Parathyroid adenoma (tissue), 2 donors: ENCODE measurements at regions not wholly inside any gene's neighbourhood (a gene's known extent, or its start where the extent isn't known, plus 50 kb on each side); places are given as distances from the start of the nearest gene placed in this dataset.

Experiments used
- H2AFZ ChIP-seq: fragments of 300-600 bp; sonication (generic); one replicate; pipeline ENCODE4 v1.7.0; 2017; ENCODE audit warnings: antibody characterized with exemption, mild to moderate bottlenecking
- H3K27ac ChIP-seq: fragments of 300-600 bp; sonication (generic); one replicate; pipeline ENCODE4 v1.7.0; 2017
- H3K27me3 ChIP-seq: fragments of 300-600 bp; sonication (generic); one replicate; pipeline ENCODE4 v1.7.0; 2017; ENCODE audit warnings: low read length; ENCODE audit not compliant: control insufficient read depth, insufficient read depth
- H3K36me3 ChIP-seq: fragments of 300-600 bp; sonication (generic); one replicate; pipeline ENCODE4 v1.7.0; 2017; ENCODE audit warnings: low read length; ENCODE audit not compliant: control insufficient read depth, insufficient read depth
- H3K4me1 ChIP-seq: fragments of 300-600 bp; sonication (generic); one replicate; pipeline ENCODE4 v1.7.0; 2017; ENCODE audit warnings: control low read depth
- H3K4me2 ChIP-seq: fragments of 300-600 bp; sonication (generic); one replicate; pipeline ENCODE4 v1.7.0; 2017; ENCODE audit warnings: low read length
- H3K4me3 ChIP-seq: fragments of 300-600 bp; sonication (generic); one replicate; pipeline ENCODE4 v1.7.0; 2017; ENCODE audit warnings: low read depth, low read length
- H3K79me2 ChIP-seq: fragments of 300-600 bp; sonication (generic); one replicate; pipeline ENCODE4 v1.7.0; 2017; ENCODE audit warnings: control low read depth
- H3K9ac ChIP-seq: fragments of 300-600 bp; sonication (generic); one replicate; pipeline ENCODE4 v1.7.0; 2017; ENCODE audit warnings: mild to moderate bottlenecking
- H3K9me3 ChIP-seq: fragments of 300-600 bp; sonication (generic); one replicate; pipeline ENCODE4 v1.7.0; 2017; ENCODE audit warnings: low read length; ENCODE audit not compliant: control insufficient read depth
- CTCF ChIP-seq: fragments of 300-600 bp; sonication (generic); IDR thresholded peaks from one replicate; pipeline ENCODE4 v1.7.0; 2017; ENCODE audit warnings: antibody characterized with exemption, mild to moderate bottlenecking
- donor health status: primary hyperparathyroidism.

- Histone ChIP-seq H3K27me3 (no peaks in the 10 kb centered on the region), H3K79me2 (no peaks in the 10 kb centered on the region), H3K4me2 (no peak overlapping the region), H3K9me3 (no peaks in the 10 kb centered on the region), H2AFZ (no peak overlapping the region), H3K4me3 (no peak overlapping the region), H3K9ac (no peak overlapping the region), H3K36me3 (no peaks in the 10 kb centered on the region), H3K27ac (no peak overlapping the region), H3K4me1 (no peaks in the 10 kb centered on the region)
- TF ChIP-seq CTCF = no peak
These were observed 389.8 kb downstream of the NR2F2 start for GRCh38 chr15:96720251-96720650.

- no peaks in the 10 kb centered on the region for H3K79me2 ChIP-seq
- no peak overlapping the region for H3K4me3 ChIP-seq
These were observed 390.2 kb downstream of the NR2F2 start for GRCh38 chr15:96720656-96721055.

GRCh38 chr15:96728591-96728990, 398.1 kb downstream of the NR2F2 start:
- H3K27ac ChIP-seq = no peak overlapping the region
- no peak overlapping the region for H3K4me3 ChIP-seq
- no peaks in the 10 kb centered on the region for H3K36me3 ChIP-seq
- H3K79me2 ChIP-seq = no peaks in the 10 kb centered on the region
- H3K9me3 ChIP-seq = no peaks in the 10 kb centered on the region
- no peaks in the 10 kb centered on the region for H3K27me3 ChIP-seq
- no peaks in the 10 kb centered on the region for H3K4me1 ChIP-seq
- no peak overlapping the region for H2AFZ ChIP-seq
- no peak for TF ChIP-seq CTCF
- no peak overlapping the region for H3K4me2 ChIP-seq
- no peak overlapping the region for H3K9ac ChIP-seq

More at GRCh38 chr15:96720656-96721055, 390.2 kb downstream of the NR2F2 start:
- no peak overlapping the region for H3K4me2 ChIP-seq
- no peaks in the 10 kb centered on the region for H3K27me3 ChIP-seq
- no peaks in the 10 kb centered on the region for H3K36me3 ChIP-seq
- no peaks in the 10 kb centered on the region for H3K4me1 ChIP-seq
- no peaks in the 10 kb centered on the region for H3K9me3 ChIP-seq
- H2AFZ ChIP-seq = no peak overlapping the region
- no peak for TF ChIP-seq CTCF
- no peak overlapping the region for H3K27ac ChIP-seq
- no peak overlapping the region for H3K9ac ChIP-seq

GRCh38 chr15:96732704-96733103, 402.2 kb downstream of the NR2F2 start:
- no peak overlapping the region for H3K9ac ChIP-seq
- H3K79me2 ChIP-seq = no peaks in the 10 kb centered on the region
- no peak for TF ChIP-seq CTCF
- H3K27me3 ChIP-seq = no peaks in the 10 kb centered on the region
- H3K4me3 ChIP-seq = no peak overlapping the region
- H3K36me3 ChIP-seq = no peaks in the 10 kb centered on the region
- no peak overlapping the region for H3K4me2 ChIP-seq
- H3K4me1 ChIP-seq = no peaks in the 10 kb centered on the region
- H3K27ac ChIP-seq = no peak overlapping the region
- H2AFZ ChIP-seq = no peak overlapping the region
- H3K9me3 ChIP-seq = no peaks in the 10 kb centered on the region

GRCh38 chr15:96733721-96734120, 403.2 kb downstream of the NR2F2 start:
- H3K9me3 ChIP-seq = no peaks in the 10 kb centered on the region
- TF ChIP-seq CTCF = no peak
- no peaks in the 10 kb centered on the region for H3K4me1 ChIP-seq
- no peaks in the 10 kb centered on the region for H3K79me2 ChIP-seq
- H3K27me3 ChIP-seq = no peaks in the 10 kb centered on the region
- no peak overlapping the region for H2AFZ ChIP-seq
- H3K4me3 ChIP-seq = no peak overlapping the region
- H3K4me2 ChIP-seq = no peak overlapping the region
- H3K27ac ChIP-seq = no peak overlapping the region
- H3K9ac ChIP-seq = no peak overlapping the region
- H3K36me3 ChIP-seq = no peaks in the 10 kb centered on the region
